ENCODE measurements at regions not wholly inside any gene's neighbourhood (a gene's known extent, or its start where the extent isn't known, plus 50 kb on each side); places are given as distances from the start of the nearest gene placed in this dataset.

DNA sequence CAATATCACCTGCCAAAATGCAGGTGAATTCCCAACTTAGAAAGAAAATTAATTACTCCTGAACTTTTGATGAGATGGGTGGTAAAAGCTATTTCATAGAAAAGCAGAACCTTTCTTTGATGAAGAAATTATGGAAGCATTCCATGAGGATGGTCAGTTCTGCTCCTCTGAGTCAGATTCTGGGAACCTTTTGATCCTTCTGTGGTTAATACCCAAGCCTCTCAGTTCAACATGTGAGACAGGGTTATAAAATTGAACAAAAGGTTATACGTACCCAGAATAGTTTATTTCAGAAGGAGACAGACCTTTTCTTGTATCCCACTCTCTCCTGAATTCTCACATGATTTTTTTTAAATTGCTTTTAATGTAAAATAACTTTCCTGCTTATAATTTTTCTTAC lies 767.6 kb upstream of the ADAMTS16 start:
- TF ChIP-seq, protein P1, sequence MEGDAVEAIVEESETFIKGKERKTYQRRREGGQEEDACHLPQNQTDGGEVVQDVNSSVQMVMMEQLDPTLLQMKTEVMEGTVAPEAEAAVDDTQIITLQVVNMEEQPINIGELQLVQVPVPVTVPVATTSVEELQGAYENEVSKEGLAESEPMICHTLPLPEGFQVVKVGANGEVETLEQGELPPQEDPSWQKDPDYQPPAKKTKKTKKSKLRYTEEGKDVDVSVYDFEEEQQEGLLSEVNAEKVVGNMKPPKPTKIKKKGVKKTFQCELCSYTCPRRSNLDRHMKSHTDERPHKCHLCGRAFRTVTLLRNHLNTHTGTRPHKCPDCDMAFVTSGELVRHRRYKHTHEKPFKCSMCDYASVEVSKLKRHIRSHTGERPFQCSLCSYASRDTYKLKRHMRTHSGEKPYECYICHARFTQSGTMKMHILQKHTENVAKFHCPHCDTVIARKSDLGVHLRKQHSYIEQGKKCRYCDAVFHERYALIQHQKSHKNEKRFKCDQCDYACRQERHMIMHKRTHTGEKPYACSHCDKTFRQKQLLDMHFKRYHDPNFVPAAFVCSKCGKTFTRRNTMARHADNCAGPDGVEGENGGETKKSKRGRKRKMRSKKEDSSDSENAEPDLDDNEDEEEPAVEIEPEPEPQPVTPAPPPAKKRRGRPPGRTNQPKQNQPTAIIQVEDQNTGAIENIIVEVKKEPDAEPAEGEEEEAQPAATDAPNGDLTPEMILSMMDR (IDR thresholded peaks at IDR 0.05) = no peak
- TF ChIP-seq POLR2A (IDR thresholded peaks at IDR 0.05) = no peak
